ENCODE measurements at regions not wholly inside any gene's neighbourhood (a gene's known extent, or its start where the extent isn't known, plus 50 kb on each side); places are given as distances from the start of the nearest gene placed in this dataset.

DNA sequence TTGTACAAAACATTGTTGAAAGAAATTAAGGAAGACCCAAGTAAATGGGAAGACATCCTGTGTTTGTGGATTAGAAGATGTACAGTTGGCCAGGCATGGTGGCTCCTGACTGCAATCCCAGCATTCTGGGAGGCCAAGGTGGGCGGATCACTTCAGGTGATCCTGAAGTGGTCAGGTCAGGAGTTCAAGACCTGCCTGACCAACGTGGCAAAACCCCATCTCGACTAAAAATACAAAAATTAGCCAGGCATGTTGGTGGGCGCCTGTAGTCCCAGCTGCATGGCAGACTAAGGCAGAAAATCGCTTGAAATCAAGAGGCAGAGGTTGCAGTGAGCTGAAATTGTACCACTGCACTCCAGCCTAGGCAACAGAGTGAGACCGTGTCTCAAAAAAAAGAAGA lies 62.0 kb upstream of the SEPTIN5 start:
- no peak overlapping the region for H3K4me3 ChIP-seq (replicated peaks; ENCODE audit: low read depth, low read length)
- DNase-seq (ENCODE audit: extremely low read depth, low read depth), result no peak
- TF ChIP-seq, protein P1, sequence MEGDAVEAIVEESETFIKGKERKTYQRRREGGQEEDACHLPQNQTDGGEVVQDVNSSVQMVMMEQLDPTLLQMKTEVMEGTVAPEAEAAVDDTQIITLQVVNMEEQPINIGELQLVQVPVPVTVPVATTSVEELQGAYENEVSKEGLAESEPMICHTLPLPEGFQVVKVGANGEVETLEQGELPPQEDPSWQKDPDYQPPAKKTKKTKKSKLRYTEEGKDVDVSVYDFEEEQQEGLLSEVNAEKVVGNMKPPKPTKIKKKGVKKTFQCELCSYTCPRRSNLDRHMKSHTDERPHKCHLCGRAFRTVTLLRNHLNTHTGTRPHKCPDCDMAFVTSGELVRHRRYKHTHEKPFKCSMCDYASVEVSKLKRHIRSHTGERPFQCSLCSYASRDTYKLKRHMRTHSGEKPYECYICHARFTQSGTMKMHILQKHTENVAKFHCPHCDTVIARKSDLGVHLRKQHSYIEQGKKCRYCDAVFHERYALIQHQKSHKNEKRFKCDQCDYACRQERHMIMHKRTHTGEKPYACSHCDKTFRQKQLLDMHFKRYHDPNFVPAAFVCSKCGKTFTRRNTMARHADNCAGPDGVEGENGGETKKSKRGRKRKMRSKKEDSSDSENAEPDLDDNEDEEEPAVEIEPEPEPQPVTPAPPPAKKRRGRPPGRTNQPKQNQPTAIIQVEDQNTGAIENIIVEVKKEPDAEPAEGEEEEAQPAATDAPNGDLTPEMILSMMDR (IDR thresholded peaks at IDR 0.05; ENCODE audit: low read depth, low read length, missing control alignments), result no peak

DNA sequence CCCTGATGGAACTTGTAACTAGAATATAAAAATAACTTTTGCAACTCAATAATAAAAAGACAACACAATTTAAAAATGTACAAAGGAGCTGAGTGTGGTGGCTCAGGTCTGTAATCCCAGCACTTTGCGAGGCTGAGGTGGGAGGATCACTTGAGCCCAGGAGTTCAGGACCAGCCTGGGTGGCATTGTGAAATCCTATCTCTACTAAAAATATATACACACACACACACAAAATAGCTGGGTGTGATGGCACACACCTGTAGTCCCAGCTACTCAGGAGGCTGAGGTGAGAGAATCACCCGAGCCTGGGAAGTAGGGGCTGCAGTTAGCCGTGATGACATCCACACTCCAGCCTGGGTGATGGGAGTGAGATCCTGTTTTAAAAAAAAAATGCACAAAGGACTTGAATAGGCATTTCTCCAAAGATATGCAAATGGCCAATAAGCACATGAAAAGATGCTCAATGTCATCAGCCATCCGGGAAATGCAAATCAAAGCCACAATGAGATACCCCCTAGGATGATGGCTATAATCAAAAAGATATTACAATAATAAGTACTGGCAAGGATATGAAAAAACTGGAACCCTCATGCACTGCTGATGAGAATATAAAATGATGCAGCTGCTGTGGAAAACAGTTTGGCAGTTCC lies 59.8 kb upstream of the SEPTIN5 start:
- TF ChIP-seq, protein P1 (IDR thresholded peaks at IDR 0.05; ENCODE audit: low read depth, low read length, missing control alignments), result no peak
- no peak overlapping the region for H3K4me3 ChIP-seq (replicated peaks; ENCODE audit: low read depth, low read length)
- DNase-seq (ENCODE audit: extremely low read depth, low read depth), result no peak

DNA sequence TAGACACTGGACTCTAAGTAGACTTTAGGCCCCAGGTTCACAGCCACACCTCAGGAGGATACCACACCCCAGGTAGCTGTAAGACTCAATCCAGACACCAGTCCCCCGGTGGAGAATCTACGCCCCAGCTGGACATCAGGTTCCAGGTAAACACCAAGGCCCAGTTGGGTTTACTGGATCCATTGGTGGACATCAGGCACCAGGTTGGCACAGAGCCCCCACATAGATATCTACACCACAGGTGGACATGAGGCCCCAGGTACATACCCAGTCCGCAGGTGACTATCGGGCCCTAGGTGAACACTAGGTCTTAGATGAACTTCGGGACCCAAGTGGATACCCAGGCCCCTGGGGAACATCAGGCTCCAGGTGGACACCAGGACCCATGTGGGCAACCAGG lies 58.9 kb upstream of the SEPTIN5 start:
- no peak overlapping the region for H3K4me3 ChIP-seq (replicated peaks; ENCODE audit: low read depth, low read length)
- DNase-seq (ENCODE audit: extremely low read depth, low read depth), result no peak
- TF ChIP-seq, protein P1 (IDR thresholded peaks at IDR 0.05; ENCODE audit: low read depth, low read length, missing control alignments), result no peak

DNA sequence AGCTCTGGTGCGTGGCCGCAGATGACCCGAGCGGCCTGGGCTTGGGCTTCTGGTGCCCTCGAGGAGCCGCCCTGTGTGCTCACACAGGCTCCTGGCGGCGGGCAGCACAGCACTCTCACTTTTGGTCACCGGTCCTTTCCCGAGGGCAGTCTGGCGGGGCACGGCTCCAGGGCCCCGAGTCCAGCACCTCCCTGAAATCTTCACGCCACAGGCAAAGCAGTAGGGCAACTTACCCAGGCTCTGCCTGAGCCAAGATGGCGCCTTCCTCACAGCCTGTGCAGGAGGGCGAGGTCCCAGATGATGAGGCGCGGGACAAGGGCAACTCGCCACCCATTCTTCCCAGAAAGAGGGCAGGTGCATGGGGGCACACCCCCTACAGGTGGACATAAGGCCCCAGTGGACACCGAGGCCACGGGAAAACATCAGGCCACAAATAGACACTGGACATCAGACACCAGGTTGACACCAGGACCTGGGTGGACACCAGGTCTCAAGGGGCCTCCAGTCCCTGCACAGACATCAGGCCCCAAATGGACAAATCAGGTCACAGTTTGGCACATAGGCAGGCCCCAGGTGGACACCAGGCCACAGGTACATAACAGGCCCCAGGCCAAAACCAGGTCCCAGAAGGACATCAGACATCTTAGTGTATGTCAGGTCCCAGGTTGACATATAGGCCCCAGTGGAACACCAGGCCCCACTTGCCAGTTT lies 57.6 kb upstream of the SEPTIN5 start:
- TF ChIP-seq, protein P1 (IDR thresholded peaks at IDR 0.05; ENCODE audit: low read depth, low read length, missing control alignments), result no peak
- DNase-seq (ENCODE audit: extremely low read depth, low read depth), result no peak
- no peak overlapping the region for H3K4me3 ChIP-seq (replicated peaks; ENCODE audit: low read depth, low read length)

DNA sequence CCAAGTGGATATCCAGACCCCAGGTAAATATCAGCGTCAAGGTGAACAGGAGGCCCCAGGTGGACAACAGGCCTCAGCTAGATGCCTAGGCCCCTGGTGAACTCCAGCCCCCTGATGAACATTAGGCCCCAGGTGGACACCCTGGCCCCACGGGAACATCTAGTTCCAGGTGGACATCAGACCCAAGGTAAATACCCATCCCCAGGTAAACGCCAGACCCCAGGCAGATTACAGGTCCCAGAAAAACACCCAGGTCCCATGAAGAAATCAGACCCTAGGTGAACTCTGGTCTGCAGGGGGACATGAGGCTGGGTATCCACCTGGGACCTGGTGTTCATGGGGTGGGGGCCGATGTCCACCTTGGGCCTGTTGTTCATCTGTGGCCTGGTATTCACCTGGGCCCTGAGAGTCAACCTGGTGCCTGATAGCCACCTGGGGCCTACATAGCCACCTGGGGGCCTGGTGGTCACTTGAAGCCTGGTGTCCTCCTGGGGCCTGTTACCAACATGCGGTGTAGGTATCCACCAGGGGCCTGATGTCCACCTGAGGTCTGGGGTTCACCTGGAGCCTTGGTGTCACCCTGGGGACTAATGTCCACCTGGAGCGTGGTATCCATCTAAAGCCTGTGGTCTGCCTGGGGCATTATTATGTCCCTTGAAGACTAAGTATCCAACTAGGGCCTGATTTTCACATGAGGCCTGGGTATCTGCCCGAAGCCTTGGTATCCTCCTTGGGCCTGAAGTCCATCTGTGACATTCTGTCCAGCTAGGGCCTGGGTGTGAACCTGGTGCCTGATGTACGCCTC lies 56.8 kb upstream of the SEPTIN5 start:
- TF ChIP-seq, protein P1 (IDR thresholded peaks at IDR 0.05; ENCODE audit: low read depth, low read length, missing control alignments), result no peak
- no peak overlapping the region for H3K4me3 ChIP-seq (replicated peaks; ENCODE audit: low read depth, low read length)
- no peak for DNase-seq (ENCODE audit: extremely low read depth, low read depth)

DNA sequence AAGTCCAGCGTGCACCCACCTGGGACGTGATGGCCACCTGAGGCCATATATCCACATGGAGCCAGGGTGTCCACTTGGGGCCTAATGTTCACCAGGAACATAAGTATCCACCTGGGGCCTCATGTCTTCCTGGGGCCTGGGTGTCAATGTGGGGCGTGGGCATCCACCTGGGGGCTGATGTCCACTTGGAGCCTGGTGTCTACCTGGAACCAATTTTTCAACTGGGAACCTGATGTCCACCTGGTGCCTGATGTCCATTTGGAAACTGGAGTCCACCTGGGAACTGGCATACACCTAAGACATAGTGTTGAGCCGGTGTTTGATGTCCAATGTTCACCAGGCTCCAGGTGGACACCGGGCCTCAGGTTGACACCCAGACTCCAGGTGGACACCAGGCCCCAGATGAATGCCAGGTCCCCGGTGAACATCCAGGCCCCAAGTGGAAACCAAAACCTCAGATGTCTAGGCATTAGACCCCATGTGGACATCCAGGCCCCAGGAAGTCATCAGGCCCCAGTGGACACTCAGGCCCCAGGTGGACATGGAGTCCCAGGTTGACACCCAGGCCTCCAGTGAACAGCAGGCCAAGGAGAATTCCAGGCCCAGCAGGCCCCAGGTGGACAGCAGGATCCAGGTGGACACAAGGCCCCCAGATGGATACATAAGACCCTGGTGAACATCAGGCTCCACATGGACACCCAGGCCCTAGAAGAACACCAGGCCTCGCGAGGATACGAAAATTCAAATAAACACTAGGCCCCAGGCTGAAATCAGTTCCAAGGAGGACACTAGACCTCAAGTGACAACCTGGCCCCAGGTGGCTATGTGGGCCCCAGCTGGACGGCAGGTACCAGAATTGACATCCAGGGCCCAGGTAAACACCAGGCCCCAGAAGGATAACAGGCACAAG lies 56.0 kb upstream of the SEPTIN5 start:
- TF ChIP-seq, protein P1 (IDR thresholded peaks at IDR 0.05; ENCODE audit: low read depth, low read length, missing control alignments), result no peak
- DNase-seq (ENCODE audit: extremely low read depth, low read depth), result no peak
- H3K4me3 ChIP-seq (replicated peaks; ENCODE audit: low read depth, low read length), result no peak overlapping the region
